Activated B cell treated with CpG ODN at 0.5 μM for 24 hours (primary cell): ENCODE measurements at regions not wholly inside any gene's neighbourhood (a gene's known extent, or its start where the extent isn't known, plus 50 kb on each side); places are given as distances from the start of the nearest gene placed in this dataset.

Experiments used
- ATAC-seq: fragments of 200-7000 bp; cut with Tn5 transposase; one replicate; pipeline ENCODE4 v1.10.0; 2021; ENCODE audit warnings: low read depth, mild to moderate bottlenecking, moderate library complexity
- CTCF ChIA-PET: fragments of 350-600 bp; sonication (Branson Sonifier 250); formaldehyde crosslinking; loops from one replicate; lab custom pipeline; 2021; ENCODE audit warnings: antibody characterized with exemption; lab: Charles Lee
- POLR2A ChIA-PET: fragments of 350-600 bp; sonication (Branson Sonifier 250); formaldehyde crosslinking; loops from one replicate; lab custom pipeline; 2021; ENCODE audit warnings: antibody characterized with exemption; lab: Charles Lee
- DNase-seq: peaks from one replicate; pipeline ENCODE4 v3.0.0; 2022
- H3K27ac Mint-ChIP-seq: one replicate; pipeline ENCODE4 v1.8.0; 2020; ENCODE audit warnings: mixed read lengths
- H3K27me3 Mint-ChIP-seq: one replicate; pipeline ENCODE4 v1.8.0; 2021; ENCODE audit warnings: mixed read lengths
- H3K36me3 Mint-ChIP-seq: one replicate; pipeline ENCODE4 v1.8.0; 2021; ENCODE audit warnings: low read depth, mixed read lengths
- H3K4me1 Mint-ChIP-seq: one replicate; pipeline ENCODE4 v1.8.0; 2021; ENCODE audit warnings: mixed read lengths
- H3K4me3 Mint-ChIP-seq: one replicate; pipeline ENCODE4 v1.8.0; 2020; ENCODE audit warnings: mild to moderate bottlenecking, mixed read lengths
- H3K9me3 Mint-ChIP-seq: one replicate; pipeline ENCODE4 v1.8.0; 2020; ENCODE audit warnings: mixed read lengths
- intact Hi-C: fragments of 100-400 bp; cut with micrococcal nuclease; formaldehyde crosslinking; loops from one replicate; pipeline ENCODE4 v1.15.1; 2024
- TF ChIP-seq, protein P1 (sequence below): fragments of 200-600 bp; IDR thresholded peaks from one replicate; pipeline ENCODE4 v1.8.0; 2022; ENCODE audit warnings: antibody characterized with exemption, mild to moderate bottlenecking

DNA sequence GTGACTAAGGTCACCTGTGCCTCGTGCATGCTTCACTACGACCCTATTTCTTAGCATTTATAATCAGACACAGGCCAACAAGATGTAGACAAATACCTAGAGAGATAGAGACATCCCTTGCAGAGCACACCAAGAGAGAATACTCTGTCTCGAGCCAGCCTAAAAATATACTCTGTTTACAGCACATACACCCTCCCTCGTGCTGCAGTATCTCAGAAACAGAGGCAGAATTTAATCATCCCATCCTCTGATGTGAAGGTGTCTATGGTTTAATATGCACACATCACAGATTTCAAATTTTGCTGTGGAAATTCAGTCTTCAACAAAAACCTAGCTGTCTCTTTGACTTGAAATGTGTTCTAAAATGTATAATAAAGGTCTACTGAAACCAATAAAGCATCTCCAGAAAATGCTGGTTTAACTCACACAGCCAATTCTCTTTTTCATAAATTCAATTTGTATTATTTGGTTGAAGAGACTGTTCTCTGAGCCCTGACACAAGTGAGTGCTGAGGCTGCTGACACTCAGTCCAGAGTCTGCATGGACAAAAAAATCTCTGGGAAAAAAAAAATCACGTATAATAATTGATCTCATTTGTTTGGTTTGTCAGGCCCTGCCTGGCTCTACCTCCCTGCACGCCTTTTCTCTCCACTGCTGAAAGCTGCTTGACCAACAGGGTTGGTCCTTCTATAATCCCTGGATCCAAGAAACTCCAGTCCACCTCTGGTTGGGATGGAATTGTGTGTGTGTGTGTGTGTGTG, 142.0 kb upstream of the FSHR start:
- no peak overlapping the region for H3K4me3 Mint-ChIP-seq
- TF ChIP-seq, protein P1, sequence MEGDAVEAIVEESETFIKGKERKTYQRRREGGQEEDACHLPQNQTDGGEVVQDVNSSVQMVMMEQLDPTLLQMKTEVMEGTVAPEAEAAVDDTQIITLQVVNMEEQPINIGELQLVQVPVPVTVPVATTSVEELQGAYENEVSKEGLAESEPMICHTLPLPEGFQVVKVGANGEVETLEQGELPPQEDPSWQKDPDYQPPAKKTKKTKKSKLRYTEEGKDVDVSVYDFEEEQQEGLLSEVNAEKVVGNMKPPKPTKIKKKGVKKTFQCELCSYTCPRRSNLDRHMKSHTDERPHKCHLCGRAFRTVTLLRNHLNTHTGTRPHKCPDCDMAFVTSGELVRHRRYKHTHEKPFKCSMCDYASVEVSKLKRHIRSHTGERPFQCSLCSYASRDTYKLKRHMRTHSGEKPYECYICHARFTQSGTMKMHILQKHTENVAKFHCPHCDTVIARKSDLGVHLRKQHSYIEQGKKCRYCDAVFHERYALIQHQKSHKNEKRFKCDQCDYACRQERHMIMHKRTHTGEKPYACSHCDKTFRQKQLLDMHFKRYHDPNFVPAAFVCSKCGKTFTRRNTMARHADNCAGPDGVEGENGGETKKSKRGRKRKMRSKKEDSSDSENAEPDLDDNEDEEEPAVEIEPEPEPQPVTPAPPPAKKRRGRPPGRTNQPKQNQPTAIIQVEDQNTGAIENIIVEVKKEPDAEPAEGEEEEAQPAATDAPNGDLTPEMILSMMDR, result no peak
- POLR2A ChIA-PET, result no interaction called here

DNA sequence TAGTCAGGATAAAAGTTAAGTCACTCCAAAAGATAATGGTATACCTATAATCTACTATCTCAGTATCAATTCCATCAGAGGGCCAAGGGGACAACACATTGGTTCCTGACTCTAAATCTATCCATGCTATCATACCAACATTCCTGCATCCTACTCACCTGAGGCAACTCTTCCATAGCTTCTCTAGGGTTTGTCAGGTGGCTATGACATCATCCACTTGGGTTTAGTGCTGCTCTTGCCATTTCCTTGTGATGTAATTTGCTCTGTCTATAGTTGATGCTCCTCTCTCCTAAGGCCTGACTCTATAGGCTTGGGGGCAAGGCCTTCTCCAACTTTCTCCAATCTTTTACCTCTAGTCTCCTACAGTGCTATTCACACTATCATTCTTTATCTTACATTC, 139.9 kb upstream of the FSHR start:
- ChIA-PET POLR2A (no interaction called here), CTCF (no interaction called here)
- no peaks in the 10 kb centered on the region for H3K4me1 Mint-ChIP-seq
- intact Hi-C loops, result no loop called here
- DNase-seq, result no peak
- TF ChIP-seq, protein P1, result no peak
- H3K9me3 Mint-ChIP-seq, result peaks cover 5% of the 10 kb centered on the region
- no peak for ATAC-seq
- H3K4me3 Mint-ChIP-seq, result no peak overlapping the region
- H3K27me3 Mint-ChIP-seq, result no peaks in the 10 kb centered on the region
- H3K36me3 Mint-ChIP-seq, result no peaks in the 10 kb centered on the region
- H3K27ac Mint-ChIP-seq, result no peak overlapping the region

More for the DNA sequence above, 142.0 kb upstream of the FSHR start:
- H3K36me3 Mint-ChIP-seq, result no peaks in the 10 kb centered on the region
- no peaks in the 10 kb centered on the region for H3K4me1 Mint-ChIP-seq
- no peak for DNase-seq
- intact Hi-C loops, result no loop called here
- no peaks in the 10 kb centered on the region for H3K27me3 Mint-ChIP-seq
- CTCF ChIA-PET, result no interaction called here
- no peak for ATAC-seq
- no peak overlapping the region for H3K27ac Mint-ChIP-seq
- peaks cover 5% of the 10 kb centered on the region for H3K9me3 Mint-ChIP-seq

DNA sequence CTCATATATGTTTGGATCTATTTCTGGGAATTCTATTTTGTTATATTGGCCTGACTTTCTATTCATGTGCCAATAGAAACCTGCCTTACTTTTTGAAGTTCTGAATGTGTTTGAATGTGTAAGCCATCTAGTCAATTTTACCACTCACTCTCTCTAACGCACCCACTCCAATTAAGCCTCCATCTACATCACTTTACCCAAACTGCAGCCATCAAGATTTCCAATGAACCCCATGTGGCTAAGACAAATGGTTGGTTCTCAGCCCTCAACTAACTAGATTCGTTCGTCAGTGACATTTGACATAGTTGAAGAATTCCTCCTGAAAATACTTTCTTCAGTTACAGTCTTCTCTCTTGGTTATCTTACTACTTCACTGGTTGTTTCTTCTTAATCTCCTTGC, 137.3 kb upstream of the FSHR start:
- H3K27me3 Mint-ChIP-seq, result no peaks in the 10 kb centered on the region
- H3K27ac Mint-ChIP-seq, result no peak overlapping the region
- DNase-seq (no peak), ATAC-seq (no peak)
- intact Hi-C loops, result no loop called here
- no peaks in the 10 kb centered on the region for H3K4me1 Mint-ChIP-seq
- TF ChIP-seq, protein P1, result no peak
- POLR2A ChIA-PET, result no interaction called here
- H3K4me3 Mint-ChIP-seq, result no peak overlapping the region
- no peaks in the 10 kb centered on the region for H3K36me3 Mint-ChIP-seq
- CTCF ChIA-PET, result no interaction called here
- H3K9me3 Mint-ChIP-seq, result peaks cover 5% of the 10 kb centered on the region

DNA sequence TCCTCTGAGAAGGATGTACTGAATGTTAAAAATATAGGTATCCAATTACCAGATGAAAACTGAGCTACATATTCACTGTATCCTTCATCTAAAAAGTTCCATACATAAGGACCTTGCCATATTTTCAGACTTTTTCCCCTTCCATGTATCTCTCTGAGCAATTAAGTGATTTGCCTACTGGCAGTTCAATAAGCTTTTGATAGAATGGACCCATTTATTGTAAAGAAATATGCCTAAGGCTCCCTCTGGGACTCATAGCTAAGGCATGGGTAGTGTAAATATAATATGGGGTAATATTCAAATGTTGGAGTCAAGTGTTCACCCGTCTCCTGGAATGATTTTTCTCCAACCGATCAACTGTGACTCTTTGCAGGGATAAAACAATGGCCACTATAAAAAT, 135.4 kb upstream of the FSHR start:
- Mint-ChIP-seq H3K4me1 (no peaks in the 10 kb centered on the region), H3K9me3 (peaks cover 5% of the 10 kb centered on the region), H3K36me3 (no peaks in the 10 kb centered on the region), H3K27ac (no peak overlapping the region), H3K27me3 (no peaks in the 10 kb centered on the region), H3K4me3 (no peak overlapping the region)
- POLR2A ChIA-PET, result no interaction called here
- no peak for DNase-seq
- TF ChIP-seq, protein P1, result no peak
- CTCF ChIA-PET, result no interaction called here
- no peak for ATAC-seq
- intact Hi-C loops, result no loop called here

DNA sequence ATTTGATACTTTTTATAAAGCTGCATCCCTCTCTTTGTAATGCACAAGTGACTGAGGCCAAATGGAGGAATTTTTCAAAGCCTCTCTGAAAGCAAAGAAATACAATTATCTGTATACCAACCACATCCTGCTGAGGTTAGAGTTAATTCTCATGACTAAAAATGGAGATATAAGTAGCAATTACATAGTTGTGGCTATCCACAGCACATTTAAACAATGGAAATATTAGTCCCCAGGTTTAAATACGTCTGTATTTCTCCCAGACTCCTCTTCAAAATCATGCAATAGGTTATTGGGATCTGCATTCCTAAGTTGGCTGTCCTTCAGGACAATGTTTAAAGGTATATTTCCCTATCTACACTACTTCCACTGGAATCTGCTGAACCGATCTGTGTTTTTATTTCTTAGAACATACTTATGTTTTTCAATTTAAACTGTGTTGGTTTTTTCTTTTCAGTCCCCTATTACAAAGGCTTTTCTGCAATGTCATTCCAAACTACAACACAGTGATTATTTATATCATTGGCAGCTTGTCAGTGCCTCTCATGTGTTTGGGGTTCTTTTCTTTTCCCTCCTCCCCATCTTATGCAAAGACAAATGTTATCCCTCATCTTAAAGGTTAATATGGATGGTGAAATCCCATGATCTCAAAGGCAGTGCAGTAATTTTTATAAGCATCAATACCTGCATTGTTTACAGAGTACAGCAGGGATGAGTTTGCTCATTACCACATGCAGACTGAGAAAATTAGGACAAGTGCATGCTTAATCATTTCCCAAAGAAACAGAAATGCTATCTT, 134.8 kb upstream of the FSHR start:
- intact Hi-C loops, result no loop called here
- ATAC-seq, result no peak
- POLR2A ChIA-PET, result no interaction called here
- H3K9me3 Mint-ChIP-seq, result peaks cover 5% of the 10 kb centered on the region
- H3K4me1 Mint-ChIP-seq, result no peaks in the 10 kb centered on the region
- no peaks in the 10 kb centered on the region for H3K36me3 Mint-ChIP-seq
- CTCF ChIA-PET, result no interaction called here
- H3K27me3 Mint-ChIP-seq, result no peaks in the 10 kb centered on the region
- H3K27ac Mint-ChIP-seq, result no peak overlapping the region
- no peak for DNase-seq
- TF ChIP-seq, protein P1, result no peak
- no peak overlapping the region for H3K4me3 Mint-ChIP-seq
